PFSK-1 (cell line): ENCODE measurements at regions not wholly inside any gene's neighbourhood (a gene's known extent, or its start where the extent isn't known, plus 50 kb on each side); places are given as distances from the start of the nearest gene placed in this dataset.

Experiments
- FOXP2 ChIP-seq: optimal IDR thresholded peaks from 2 replicates; pipeline ENCODE3; 2011; ENCODE audit warnings: borderline replicate concordance, control low read depth, inconsistent platforms; ENCODE audit not compliant: insufficient read depth; ENCODE audit errors: extremely low read length, extremely low read depth
- POLR2AphosphoS5 ChIP-seq: IDR thresholded peaks from 2 replicates; pipeline ENCODE4 v1.6.1; 2012; ENCODE audit warnings: low read depth, mild to moderate bottlenecking, control low read depth, low read length, moderate library complexity
- SIN3A ChIP-seq: IDR thresholded peaks from 2 replicates; pipeline ENCODE4 v1.6.1; 2012; ENCODE audit warnings: mild to moderate bottlenecking, low read length, moderate library complexity, borderline replicate concordance; ENCODE audit not compliant: insufficient read depth
- TAF1 ChIP-seq: IDR thresholded peaks from 2 replicates; pipeline ENCODE4 v1.6.1; 2012; ENCODE audit warnings: low read length, control low read depth, borderline replicate concordance; ENCODE audit not compliant: insufficient read depth
- TF ChIP-seq, protein P1 (sequence below), 2 experiments: IDR thresholded peaks; 2 replicates each; pipeline versions ENCODE4 v1.6.1 to v1.8.0; 2011 to 2012; ENCODE audit warnings: low read depth in 2 of 2, low read length in 2 of 2, control low read depth in 1 of 2, inconsistent platforms in 1 of 2, mild to moderate bottlenecking in 1 of 2, moderate library complexity in 1 of 2; ENCODE audit not compliant: insufficient read depth in 1 of 2

DNA sequence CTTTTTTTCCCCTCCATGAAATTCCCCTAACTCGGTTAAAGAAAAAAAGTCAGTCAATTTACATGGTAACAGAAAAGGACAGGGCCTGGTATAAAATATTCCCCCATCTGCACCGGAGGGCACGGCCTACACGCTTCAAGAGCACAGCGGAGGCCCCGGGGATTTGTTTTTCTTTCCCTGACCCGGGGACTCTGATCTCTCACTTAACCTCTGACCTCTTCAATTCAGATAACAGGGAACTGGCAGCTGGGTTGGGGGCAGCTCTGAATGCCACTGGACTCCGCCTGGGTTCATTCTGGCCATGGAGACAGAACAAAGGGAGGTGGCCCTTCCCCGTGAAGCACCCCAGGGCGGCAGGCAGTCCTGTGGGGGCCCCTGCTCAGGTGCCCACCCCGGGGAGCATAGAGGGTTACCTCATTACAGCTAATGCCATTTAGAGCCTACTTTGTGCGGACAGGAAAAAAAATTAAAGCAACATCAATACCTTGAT lies 257.5 kb downstream of the SHQ1 start:
- TF ChIP-seq SIN3A (no peak), FOXP2 (no peak), TAF1 (no peak), POLR2AphosphoS5 (no peak)
- TF ChIP-seq, protein P1, sequence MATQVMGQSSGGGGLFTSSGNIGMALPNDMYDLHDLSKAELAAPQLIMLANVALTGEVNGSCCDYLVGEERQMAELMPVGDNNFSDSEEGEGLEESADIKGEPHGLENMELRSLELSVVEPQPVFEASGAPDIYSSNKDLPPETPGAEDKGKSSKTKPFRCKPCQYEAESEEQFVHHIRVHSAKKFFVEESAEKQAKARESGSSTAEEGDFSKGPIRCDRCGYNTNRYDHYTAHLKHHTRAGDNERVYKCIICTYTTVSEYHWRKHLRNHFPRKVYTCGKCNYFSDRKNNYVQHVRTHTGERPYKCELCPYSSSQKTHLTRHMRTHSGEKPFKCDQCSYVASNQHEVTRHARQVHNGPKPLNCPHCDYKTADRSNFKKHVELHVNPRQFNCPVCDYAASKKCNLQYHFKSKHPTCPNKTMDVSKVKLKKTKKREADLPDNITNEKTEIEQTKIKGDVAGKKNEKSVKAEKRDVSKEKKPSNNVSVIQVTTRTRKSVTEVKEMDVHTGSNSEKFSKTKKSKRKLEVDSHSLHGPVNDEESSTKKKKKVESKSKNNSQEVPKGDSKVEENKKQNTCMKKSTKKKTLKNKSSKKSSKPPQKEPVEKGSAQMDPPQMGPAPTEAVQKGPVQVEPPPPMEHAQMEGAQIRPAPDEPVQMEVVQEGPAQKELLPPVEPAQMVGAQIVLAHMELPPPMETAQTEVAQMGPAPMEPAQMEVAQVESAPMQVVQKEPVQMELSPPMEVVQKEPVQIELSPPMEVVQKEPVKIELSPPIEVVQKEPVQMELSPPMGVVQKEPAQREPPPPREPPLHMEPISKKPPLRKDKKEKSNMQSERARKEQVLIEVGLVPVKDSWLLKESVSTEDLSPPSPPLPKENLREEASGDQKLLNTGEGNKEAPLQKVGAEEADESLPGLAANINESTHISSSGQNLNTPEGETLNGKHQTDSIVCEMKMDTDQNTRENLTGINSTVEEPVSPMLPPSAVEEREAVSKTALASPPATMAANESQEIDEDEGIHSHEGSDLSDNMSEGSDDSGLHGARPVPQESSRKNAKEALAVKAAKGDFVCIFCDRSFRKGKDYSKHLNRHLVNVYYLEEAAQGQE (IDR thresholded peaks at IDR 0.05; ENCODE audit: insufficient read depth in 1 of 2, low read depth in 2 of 2, low read length in 2 of 2) = no peak

DNA sequence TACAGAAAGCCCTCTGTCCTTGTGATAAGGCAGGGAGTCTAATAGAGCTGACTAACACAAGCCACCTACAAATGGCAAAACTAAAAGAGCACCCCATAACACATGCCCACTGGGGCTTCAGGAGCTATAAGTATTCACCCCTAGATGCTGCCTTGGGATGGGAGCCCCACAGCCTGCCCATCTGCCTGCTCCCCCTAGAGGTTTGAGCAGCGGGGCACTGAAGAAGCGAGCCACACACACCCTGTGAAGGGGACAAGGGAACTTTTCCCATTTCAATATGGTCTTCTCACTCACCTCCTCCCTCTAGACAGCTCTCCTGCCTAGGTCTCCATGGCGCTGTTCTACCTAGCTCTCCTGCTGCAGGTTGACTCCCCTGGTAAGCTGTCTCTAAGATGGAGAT lies 261.0 kb downstream of the SHQ1 start:
- TF ChIP-seq, protein P1 (IDR thresholded peaks at IDR 0.05; ENCODE audit: insufficient read depth in 1 of 2, low read depth in 2 of 2, low read length in 2 of 2) = no peak
- no peak for TF ChIP-seq POLR2AphosphoS5
- no peak for TF ChIP-seq TAF1
- no peak for TF ChIP-seq FOXP2
- TF ChIP-seq SIN3A = no peak

DNA sequence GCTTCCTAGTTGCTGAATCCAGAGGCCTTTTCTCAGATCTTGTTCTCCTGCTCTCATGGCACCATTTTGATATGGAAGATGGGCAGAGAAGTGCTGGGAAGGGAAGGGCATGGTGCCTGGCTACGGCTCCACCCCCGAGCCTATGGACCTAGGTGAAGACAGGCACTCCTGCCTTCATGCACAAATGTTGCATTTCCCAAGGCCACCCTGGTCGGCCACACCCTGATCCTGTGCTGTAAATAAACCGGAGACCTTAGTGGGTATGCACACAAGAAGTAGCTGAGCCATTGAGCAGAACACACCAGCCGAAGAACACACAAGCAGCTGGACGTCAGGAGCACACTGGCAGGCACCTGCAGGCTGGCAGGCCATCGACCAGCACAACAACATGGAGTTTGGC lies 261.6 kb downstream of the SHQ1 start:
- no peak for TF ChIP-seq POLR2AphosphoS5
- no peak for TF ChIP-seq SIN3A
- no peak for TF ChIP-seq TAF1
- TF ChIP-seq FOXP2 = no peak
- TF ChIP-seq, protein P1 (IDR thresholded peaks at IDR 0.05; ENCODE audit: insufficient read depth in 1 of 2, low read depth in 2 of 2, low read length in 2 of 2) = no peak

DNA sequence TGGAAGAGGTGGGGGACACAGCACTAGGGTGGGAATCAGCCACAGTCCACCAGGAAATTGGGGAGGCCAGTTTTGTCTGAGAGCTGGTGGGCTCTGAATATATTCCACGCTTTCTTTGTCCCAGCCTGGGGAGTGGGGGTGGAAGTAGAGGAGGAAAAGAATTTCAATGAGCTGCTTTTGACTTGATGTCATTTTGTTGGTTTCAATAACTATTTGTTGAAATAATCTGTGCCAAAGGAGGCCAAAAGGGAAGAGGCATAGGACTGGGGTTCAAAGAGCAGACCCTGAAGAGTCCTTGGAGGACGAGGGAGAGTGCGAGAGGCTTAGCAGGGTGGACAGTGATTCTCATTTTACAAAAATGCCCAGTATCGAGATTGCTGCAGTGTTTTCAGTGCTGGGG lies 262.3 kb downstream of the SHQ1 start:
- TF ChIP-seq, protein P1 (IDR thresholded peaks at IDR 0.05; ENCODE audit: insufficient read depth in 1 of 2, low read depth in 2 of 2, low read length in 2 of 2) = no peak
- no peak for TF ChIP-seq SIN3A
- TF ChIP-seq FOXP2 = no peak
- TF ChIP-seq TAF1 = no peak
- no peak for TF ChIP-seq POLR2AphosphoS5

DNA sequence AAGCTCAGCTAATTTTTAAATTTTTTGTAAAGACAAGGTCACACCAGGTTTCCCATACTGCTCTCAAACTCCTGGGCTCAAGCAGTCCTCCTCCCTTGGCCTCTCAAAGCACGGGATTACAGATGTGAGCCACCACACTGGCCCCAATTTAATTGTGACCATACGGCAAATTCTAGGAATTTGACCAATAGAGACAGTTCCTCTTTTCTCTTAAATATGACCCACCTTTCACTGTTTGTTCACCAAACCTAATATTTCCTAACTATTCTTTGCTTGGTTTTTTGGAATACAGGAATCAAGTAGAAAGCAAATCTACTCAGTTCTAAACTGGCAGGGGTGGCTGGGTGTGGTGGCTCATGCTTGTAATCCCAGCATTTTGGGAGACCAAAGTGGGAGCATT lies 264.0 kb downstream of the SHQ1 start:
- TF ChIP-seq, protein P1 (IDR thresholded peaks at IDR 0.05; ENCODE audit: insufficient read depth in 1 of 2, low read depth in 2 of 2, low read length in 2 of 2) = no peak
- TF ChIP-seq FOXP2 = no peak
- TF ChIP-seq POLR2AphosphoS5 = no peak
- no peak for TF ChIP-seq SIN3A
- TF ChIP-seq TAF1 = no peak
